IMR-90 (cell line): ENCODE measurements at regions not wholly inside any gene's neighbourhood (a gene's known extent, or its start where the extent isn't known, plus 50 kb on each side); places are given as distances from the start of the nearest gene placed in this dataset.

Experiments used
- ATAC-seq: fragments of 200-7000 bp; cut with Tn5 transposase; 2 replicates; pipeline ENCODE4 v1.9.1; 2020; ENCODE audit warnings: low read depth, mild to moderate bottlenecking, moderate library complexity
- BruUV-seq: library from RNA; stranded (reverse); fragments of 400-500 nt; replicated peaks from 2 replicates; lab custom pipeline; 2021; lab: Mats Ljungman, UMichigan
- CTCF ChIA-PET: fragments of 300-600 bp; formaldehyde crosslinking; extraction: SDS; loops from one replicate; lab custom pipeline; 2021; ENCODE audit warnings: antibody characterized with exemption; lab: Yijun Ruan, JAX
- POLR2A ChIA-PET: fragments of 300-600 bp; sonication (Branson Sonifier 250); formaldehyde crosslinking; loops from one replicate; lab custom pipeline; 2022; ENCODE audit warnings: antibody characterized with exemption; ENCODE audit not compliant: unreplicated experiment; lab: Charles Lee
- DNase-seq: peaks from one replicate; pipeline ENCODE4 v3.0.0; 2013
- H2AFZ ChIP-seq: replicated peaks from 2 replicates; pipeline ENCODE3; 2013; ENCODE audit warnings: low read length, mild to moderate bottlenecking; ENCODE audit not compliant: poor library complexity
- H2AK5ac ChIP-seq: 2 replicates; pipeline ENCODE4 v1.6.1; 2013; ENCODE audit warnings: low read depth, low read length, inconsistent platforms
- H2AK9ac ChIP-seq: replicated peaks from 2 replicates; pipeline ENCODE3; 2013; ENCODE audit warnings: mild to moderate bottlenecking, low read depth, low read length, moderate library complexity; ENCODE audit not compliant: poor library complexity
- H2BK120ac ChIP-seq: 2 replicates; pipeline ENCODE4 v1.6.1; 2013; ENCODE audit warnings: low read depth, low read length, inconsistent platforms
- H2BK15ac ChIP-seq: 3 replicates; pipeline ENCODE4 v1.6.1; 2013; ENCODE audit warnings: low read depth, low read length, inconsistent platforms
- H2BK20ac ChIP-seq: 2 replicates; pipeline ENCODE4 v1.6.1; 2013; ENCODE audit warnings: low read depth, mild to moderate bottlenecking, inconsistent platforms, low read length, moderate library complexity
- H2BK5ac ChIP-seq: 2 replicates; pipeline ENCODE4 v1.6.1; 2013; ENCODE audit warnings: mild to moderate bottlenecking, low read depth, low read length, inconsistent platforms; ENCODE audit not compliant: poor library complexity, severe bottlenecking
- H3K14ac ChIP-seq: replicated peaks from 2 replicates; pipeline ENCODE4 v1.6.1; 2013; ENCODE audit warnings: low read depth, low read length, inconsistent platforms
- H3K18ac ChIP-seq: 2 replicates; pipeline ENCODE4 v1.6.1; 2013; ENCODE audit warnings: low read depth, low read length, control low read depth
- H3K23ac ChIP-seq: 2 replicates; pipeline ENCODE4 v1.6.1; 2013; ENCODE audit warnings: low read depth, low read length, inconsistent platforms
- H3K27ac ChIP-seq: 2 replicates; pipeline ENCODE4 v1.5.1; 2013; ENCODE audit warnings: mild to moderate bottlenecking, control low read depth, low read length; ENCODE audit not compliant: insufficient read depth
- H3K27me3 ChIP-seq: 2 replicates; pipeline ENCODE4 v1.6.1; 2013; ENCODE audit warnings: low read length; ENCODE audit not compliant: control insufficient read depth, insufficient read depth
- H3K36me3 ChIP-seq: 2 replicates; pipeline ENCODE4 v1.6.1; 2013; ENCODE audit warnings: low read length, mixed read lengths; ENCODE audit not compliant: control insufficient read depth, insufficient read depth
- H3K4ac ChIP-seq: 2 replicates; pipeline ENCODE4 v1.6.1; 2013; ENCODE audit warnings: low read depth, low read length, inconsistent platforms
- H3K4me1 ChIP-seq: 2 replicates; pipeline ENCODE4 v1.6.1; 2013; ENCODE audit warnings: low read length, mixed read lengths; ENCODE audit not compliant: control insufficient read depth, insufficient read depth
- H3K4me2 ChIP-seq: 2 replicates; pipeline ENCODE4 v1.6.1; 2013; ENCODE audit warnings: low read depth, mild to moderate bottlenecking, control low read depth, low read length, moderate library complexity
- H3K4me3 ChIP-seq: 2 replicates; pipeline ENCODE4 v1.5.1; 2013; ENCODE audit warnings: low read depth, mild to moderate bottlenecking, control low read depth, low read length, moderate library complexity; ENCODE audit not compliant: insufficient read depth
- H3K56ac ChIP-seq: 2 replicates; pipeline ENCODE4 v1.6.1; 2013; ENCODE audit warnings: low read length, inconsistent platforms; ENCODE audit not compliant: insufficient read depth; ENCODE audit errors: extremely low read depth
- H3K79me1 ChIP-seq, 2 experiments: 2 replicates each; pipeline ENCODE4 v1.6.1; 2013; ENCODE audit warnings: low read length in 2 of 2, inconsistent platforms in 1 of 2, low read depth in 1 of 2
- H3K9ac ChIP-seq: 2 replicates; pipeline ENCODE4 v1.6.1; 2013; ENCODE audit warnings: low read depth, low read length, control low read depth
- H3K9me1 ChIP-seq: 2 replicates; pipeline ENCODE4 v1.6.1; 2013; ENCODE audit warnings: low read length, inconsistent platforms; ENCODE audit not compliant: insufficient read depth
- H3K9me3 ChIP-seq: 2 replicates; pipeline ENCODE4 v1.6.1; 2013; ENCODE audit warnings: low read length; ENCODE audit not compliant: control insufficient read depth, insufficient read depth
- H4K20me1 ChIP-seq: 2 replicates; pipeline ENCODE4 v1.6.1; 2013; ENCODE audit warnings: low read length, inconsistent platforms; ENCODE audit not compliant: insufficient read depth
- H4K5ac ChIP-seq: 2 replicates; pipeline ENCODE4 v1.6.1; 2013; ENCODE audit warnings: mild to moderate bottlenecking, low read depth, low read length, control low read depth
- H4K8ac ChIP-seq, 2 experiments: 2 replicates each; pipeline ENCODE4 v1.6.1; 2013; ENCODE audit warnings: low read depth in 2 of 2, low read length in 2 of 2, control low read depth in 1 of 2, inconsistent platforms in 1 of 2
- H4K91ac ChIP-seq: 2 replicates; pipeline ENCODE4 v1.6.1; 2013; ENCODE audit warnings: low read depth, low read length, inconsistent platforms; ENCODE audit not compliant: insufficient read depth
- CTCF ChIP-seq: conservative IDR thresholded peaks from 2 replicates; pipeline ENCODE4 v1.5.1; 2012; ENCODE audit warnings: mild to moderate bottlenecking, low read depth, low read length, improper control_type of control experiment
- FOS ChIP-seq: fragments of 150-350 bp; IDR thresholded peaks from 2 replicates; pipeline ENCODE4 v1.6.1; 2016; ENCODE audit warnings: low read depth, low read length
- WGBS, 2 experiments: methylation state at CpG; one replicate each; pipeline versions ENCODE4 v1.1.5 to v1.1.7; 2013; ENCODE audit warnings: missing lambda C conversion rate in 2 of 2; ENCODE audit not compliant: insufficient read length in 1 of 2; ENCODE audit errors: extremely low coverage in 2 of 2; 5-methylcytosine and 5-hydroxymethylcytosine counted together
- dilution Hi-C: fragments of 300-500 bp; cut with HindIII; formaldehyde crosslinking; loops from one replicate; pipeline ENCODE4 v1.14.3; 2018; ENCODE audit warnings: low sequenced_read_pairs; ENCODE audit not compliant: unreplicated experiment
- in situ Hi-C: fragments of 300-500 bp; cut with MboI; formaldehyde crosslinking; loops from 3 replicates; pipeline ENCODE4 v1.14.3; 2019; ENCODE audit warnings: low sequenced_read_pairs, inconsistent platforms, mixed read lengths
- intact Hi-C: fragments of 100-400 bp; cut with micrococcal nuclease; formaldehyde crosslinking; loops from 2 replicates; pipeline ENCODE4 v1.10.0; 2022
- TF ChIP-seq, protein P1 (sequence below): fragments of 150-350 bp; IDR thresholded peaks from 2 replicates; pipeline ENCODE4 v1.6.1; 2016; ENCODE audit warnings: low read depth, mild to moderate bottlenecking, low read length, moderate library complexity, borderline replicate concordance

DNA sequence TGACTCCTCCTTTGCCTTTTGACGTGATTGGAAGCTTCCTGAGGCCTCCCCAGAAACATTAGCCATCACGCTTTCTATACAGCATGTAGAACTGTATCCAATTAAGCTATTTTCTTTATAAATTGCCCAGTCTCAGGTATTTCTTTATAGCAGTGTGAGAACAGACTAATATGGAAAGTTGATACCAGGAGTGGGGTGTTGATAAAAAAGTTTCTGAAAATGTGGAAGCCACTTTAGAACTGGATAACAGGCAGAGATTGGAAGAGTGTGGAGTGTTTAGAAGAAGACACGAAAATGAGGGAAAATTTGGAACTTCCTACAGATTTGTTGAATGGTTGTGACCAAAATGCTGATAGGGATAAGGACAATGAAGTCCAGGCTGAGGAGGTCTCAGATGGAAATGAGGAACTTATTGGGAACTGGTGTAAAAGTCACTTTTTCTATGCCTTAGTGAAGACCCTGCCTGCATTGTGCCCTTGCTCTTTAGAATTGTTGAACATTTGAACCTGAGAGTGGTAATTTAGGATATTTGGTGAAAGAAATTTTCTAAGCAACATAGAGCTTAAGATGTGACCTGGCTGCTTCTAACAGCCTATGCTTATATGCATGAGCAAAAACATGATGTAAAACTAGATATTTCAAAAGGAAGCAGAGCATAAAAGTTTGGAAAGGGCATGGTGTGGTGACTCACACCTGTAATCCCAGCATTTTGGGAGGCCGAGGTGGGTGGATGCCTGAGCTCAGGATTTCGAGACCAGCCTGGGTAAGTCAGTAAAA lies 969.7 kb downstream of the DSC3 start:
- no peak for ATAC-seq
- no peak overlapping the region for H4K5ac ChIP-seq
- H3K27ac ChIP-seq: no peak overlapping the region

More for the DNA sequence above, 969.7 kb downstream of the DSC3 start:
- H3K4me2 ChIP-seq: no peak overlapping the region
- no peak overlapping the region for H3K14ac ChIP-seq
- H3K79me1 ChIP-seq: no peaks in the 10 kb centered on the region
- H3K27me3 ChIP-seq: no peaks in the 10 kb centered on the region
- no peak overlapping the region for H2AFZ ChIP-seq
- H3K18ac ChIP-seq: no peak overlapping the region
- H2BK15ac ChIP-seq: no peak overlapping the region
- no peak overlapping the region for H2AK5ac ChIP-seq
- no peaks in the 10 kb centered on the region for H4K20me1 ChIP-seq
- POLR2A ChIA-PET: no interaction called here
- no peak overlapping the region for H4K91ac ChIP-seq
- CTCF ChIA-PET: no interaction called here
- H3K9me3 ChIP-seq: peaks cover 6% of the 10 kb centered on the region
- 0% methylated on average over 1 of the region's 5 CpGs; no CpG with 5 or more reads in 1 of the 2 experiments for WGBS, 2 experiments
- H3K9me1 ChIP-seq: no peaks in the 10 kb centered on the region
- H3K36me3 ChIP-seq: no peaks in the 10 kb centered on the region
- DNase-seq: no peak
- no peak overlapping the region for H4K8ac ChIP-seq
- H3K56ac ChIP-seq: no peak overlapping the region
- H3K4me1 ChIP-seq: no peaks in the 10 kb centered on the region
- no peak overlapping the region for H2AK9ac ChIP-seq
- intact Hi-C loops: no loop called here
- no peak overlapping the region for H2BK20ac ChIP-seq
- no peak overlapping the region for H2BK120ac ChIP-seq
- no peak overlapping the region for H3K4ac ChIP-seq
- no peak for TF ChIP-seq FOS
- TF ChIP-seq, protein P1, sequence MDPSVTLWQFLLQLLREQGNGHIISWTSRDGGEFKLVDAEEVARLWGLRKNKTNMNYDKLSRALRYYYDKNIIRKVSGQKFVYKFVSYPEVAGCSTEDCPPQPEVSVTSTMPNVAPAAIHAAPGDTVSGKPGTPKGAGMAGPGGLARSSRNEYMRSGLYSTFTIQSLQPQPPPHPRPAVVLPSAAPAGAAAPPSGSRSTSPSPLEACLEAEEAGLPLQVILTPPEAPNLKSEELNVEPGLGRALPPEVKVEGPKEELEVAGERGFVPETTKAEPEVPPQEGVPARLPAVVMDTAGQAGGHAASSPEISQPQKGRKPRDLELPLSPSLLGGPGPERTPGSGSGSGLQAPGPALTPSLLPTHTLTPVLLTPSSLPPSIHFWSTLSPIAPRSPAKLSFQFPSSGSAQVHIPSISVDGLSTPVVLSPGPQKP: no peak
- no peak for TF ChIP-seq CTCF
- no peak overlapping the region for H3K4me3 ChIP-seq
- no peak overlapping the region for H3K9ac ChIP-seq
- in situ Hi-C loops: no loop called here
- dilution Hi-C loops: no loop called here
- H3K23ac ChIP-seq: no peak overlapping the region
- BruUV-seq: no TSS peak
- H2BK5ac ChIP-seq: no peak overlapping the region
